ENCODE measurements at regions not wholly inside any gene's neighbourhood (a gene's known extent, or its start where the extent isn't known, plus 50 kb on each side); places are given as distances from the start of the nearest gene placed in this dataset.

DNA sequence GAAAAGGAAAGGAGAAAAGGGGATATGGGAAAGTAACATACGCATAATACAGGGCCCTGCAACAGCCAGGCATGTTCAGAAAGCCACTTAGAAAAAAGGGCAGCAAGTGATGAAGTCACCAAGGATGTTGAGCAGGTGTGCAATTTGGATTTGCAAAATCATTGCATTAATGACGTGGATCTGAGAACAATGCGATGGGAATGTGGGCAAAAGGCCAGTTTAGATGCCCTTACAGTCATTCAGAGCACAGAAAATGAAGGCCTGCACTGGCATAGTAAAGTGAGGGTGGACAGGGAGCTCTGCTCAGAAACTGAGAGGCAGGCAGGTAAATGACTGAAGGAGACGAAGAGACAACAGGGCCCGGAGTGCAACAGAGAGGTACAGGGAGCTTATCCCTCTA lies 123.7 kb upstream of the NHSL1 start (continued):
- TF ChIP-seq, protein P1, sequence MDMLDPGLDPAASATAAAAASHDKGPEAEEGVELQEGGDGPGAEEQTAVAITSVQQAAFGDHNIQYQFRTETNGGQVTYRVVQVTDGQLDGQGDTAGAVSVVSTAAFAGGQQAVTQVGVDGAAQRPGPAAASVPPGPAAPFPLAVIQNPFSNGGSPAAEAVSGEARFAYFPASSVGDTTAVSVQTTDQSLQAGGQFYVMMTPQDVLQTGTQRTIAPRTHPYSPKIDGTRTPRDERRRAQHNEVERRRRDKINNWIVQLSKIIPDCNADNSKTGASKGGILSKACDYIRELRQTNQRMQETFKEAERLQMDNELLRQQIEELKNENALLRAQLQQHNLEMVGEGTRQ (IDR thresholded peaks at IDR 0.05; ENCODE audit: low read length) = no peak
- TF ChIP-seq BCL11A (IDR thresholded peaks at IDR 0.05; ENCODE audit: low read depth in 2 of 2, low read length in 2 of 2) (no peak), KDM4A (IDR thresholded peaks at IDR 0.05; ENCODE audit: low read depth, low read length, severe bottlenecking) (no peak), EP300 (IDR thresholded peaks at IDR 0.05; ENCODE audit: borderline replicate concordance in 1 of 2, low read depth in 2 of 2, low read length in 2 of 2) (no peak)
